ENCODE measurements at regions not wholly inside any gene's neighbourhood (a gene's known extent, or its start where the extent isn't known, plus 50 kb on each side); places are given as distances from the start of the nearest gene placed in this dataset.
A peak's percentile ranks its signal among the peaks of the same experiment; 100 is the strongest.

GRCh38 chr10:36457751-36458150, 667.6 kb upstream of the ANKRD30A start:
- no peak for ATAC-seq (ENCODE audit: low FRiP score in 2 of 2)

GRCh38 chr10:36455526-36456133, 669.8 kb upstream of the ANKRD30A start:
- no peak overlapping the region for H3K27ac ChIP-seq
- no peak for ATAC-seq (ENCODE audit: low FRiP score in 2 of 2)

More at GRCh38 chr10:36457751-36458150, 667.6 kb upstream of the ANKRD30A start:
- no peak for TF ChIP-seq POLR2AphosphoS5 (IDR thresholded peaks at IDR 0.05)
- no peak for TF ChIP-seq EP300 (IDR thresholded peaks at IDR 0.05)
- TF ChIP-seq POLR2A (IDR thresholded peaks at IDR 0.05) = no peak
- no peak for TF ChIP-seq CTCF (IDR thresholded peaks at IDR 0.05)
- Histone ChIP-seq H3K27me3 (no peaks in the 10 kb centered on the region), H3K36me3 (no peaks in the 10 kb centered on the region), H3K4me3 (no peak overlapping the region), H3K27ac (no peak overlapping the region), H3K9me3 (peaks cover 0 to 12% (median 10%) of the 10 kb centered on the region in 4 donors), H3K4me1 (no peaks in the 10 kb centered on the region)
- DNase-seq = no peak
- WGBS, 2 donors = 55 to 57% methylated on average over 1 of the region's 1 CpG

GRCh38 chr10:36452851-36453250, 672.5 kb upstream of the ANKRD30A start:
- peaks cover 0 to 5% (median 2%) of the 10 kb centered on the region in 4 donors for H3K9me3 ChIP-seq
- H3K27ac ChIP-seq = no peak overlapping the region
- H3K36me3 ChIP-seq = no peaks in the 10 kb centered on the region
- ATAC-seq (ENCODE audit: low FRiP score in 2 of 2) (no peak), DNase-seq (no peak)
- TF ChIP-seq CTCF (IDR thresholded peaks at IDR 0.05) (no peak), POLR2A (IDR thresholded peaks at IDR 0.05) (no peak), POLR2AphosphoS5 (IDR thresholded peaks at IDR 0.05) (no peak), EP300 (IDR thresholded peaks at IDR 0.05) (no peak)
- H3K4me1 ChIP-seq = no peaks in the 10 kb centered on the region
- no peak overlapping the region for H3K4me3 ChIP-seq
- no peaks in the 10 kb centered on the region for H3K27me3 ChIP-seq
- 85 to 93% methylated on average over 4 of the region's 4 CpGs for WGBS, 2 donors

More at GRCh38 chr10:36455526-36456133, 669.8 kb upstream of the ANKRD30A start:
- DNase-seq = no peak
- H3K27me3 ChIP-seq = no peaks in the 10 kb centered on the region
- H3K36me3 ChIP-seq = no peaks in the 10 kb centered on the region
- H3K4me1 ChIP-seq = no peaks in the 10 kb centered on the region
- TF ChIP-seq POLR2AphosphoS5 (IDR thresholded peaks at IDR 0.05) (no peak), POLR2A (IDR thresholded peaks at IDR 0.05) (no peak), CTCF (IDR thresholded peaks at IDR 0.05) (no peak), EP300 (IDR thresholded peaks at IDR 0.05) (no peak)
- H3K9me3 ChIP-seq = peaks cover 0 to 12% (median 10%) of the 10 kb centered on the region in 4 donors
- 56 to 59% methylated on average over 3 of the region's 3 CpGs for WGBS, 2 donors
- no peak overlapping the region for H3K4me3 ChIP-seq

- no peak for ATAC-seq (ENCODE audit: low FRiP score in 2 of 2)
- DNase-seq = no peak
- TF ChIP-seq POLR2A (IDR thresholded peaks at IDR 0.05) = no peak
- TF ChIP-seq POLR2AphosphoS5 (IDR thresholded peaks at IDR 0.05) = no peak
- no peak for TF ChIP-seq CTCF (IDR thresholded peaks at IDR 0.05)
- no peak for TF ChIP-seq EP300 (IDR thresholded peaks at IDR 0.05)
- Histone ChIP-seq H3K27ac (no peak overlapping the region), H3K4me1 (no peaks in the 10 kb centered on the region), H3K36me3 (no peaks in the 10 kb centered on the region), H3K9me3 (no peaks in the 10 kb centered on the region), H3K27me3 (no peaks in the 10 kb centered on the region), H3K4me3 (no peak overlapping the region)
- 95 to 98% methylated on average over 8 of the region's 8 CpGs for WGBS, 2 donors
These were observed 673.9 kb upstream of the ANKRD30A start for GRCh38 chr10:36451391-36451970.

GRCh38 chr10:36450380-36450779, 675.0 kb upstream of the ANKRD30A start:
- DNase-seq = no peak
- 60 to 61% methylated on average over 8 of the region's 8 CpGs for WGBS, 2 donors
- Histone ChIP-seq H3K9me3 (no peaks in the 10 kb centered on the region), H3K4me1 (no peaks in the 10 kb centered on the region), H3K27ac (peak overlapping the region in 1 of 4 donors; percentile 7), H3K27me3 (no peaks in the 10 kb centered on the region), H3K4me3 (no peak overlapping the region), H3K36me3 (no peaks in the 10 kb centered on the region)
- peak; percentile 51 to 89 for ATAC-seq (ENCODE audit: low FRiP score in 2 of 2)
- TF ChIP-seq POLR2A (IDR thresholded peaks at IDR 0.05) (no peak), CTCF (IDR thresholded peaks at IDR 0.05) (no peak), POLR2AphosphoS5 (IDR thresholded peaks at IDR 0.05) (no peak), EP300 (IDR thresholded peaks at IDR 0.05) (no peak)

Data from upper lobe of left lung (tissue), 6 donors.